CD4-positive, alpha-beta T cell treated with Interleukin-1 beta for 1 hour (primary cell): ENCODE measurements at regions not wholly inside any gene's neighbourhood (a gene's known extent, or its start where the extent isn't known, plus 50 kb on each side); places are given as distances from the start of the nearest gene placed in this dataset.

Experiments
- DNase-seq, 2 donors: peaks; one replicate each; pipeline ENCODE4 v3.0.0-alpha.2; 2020 to 2022

DNA sequence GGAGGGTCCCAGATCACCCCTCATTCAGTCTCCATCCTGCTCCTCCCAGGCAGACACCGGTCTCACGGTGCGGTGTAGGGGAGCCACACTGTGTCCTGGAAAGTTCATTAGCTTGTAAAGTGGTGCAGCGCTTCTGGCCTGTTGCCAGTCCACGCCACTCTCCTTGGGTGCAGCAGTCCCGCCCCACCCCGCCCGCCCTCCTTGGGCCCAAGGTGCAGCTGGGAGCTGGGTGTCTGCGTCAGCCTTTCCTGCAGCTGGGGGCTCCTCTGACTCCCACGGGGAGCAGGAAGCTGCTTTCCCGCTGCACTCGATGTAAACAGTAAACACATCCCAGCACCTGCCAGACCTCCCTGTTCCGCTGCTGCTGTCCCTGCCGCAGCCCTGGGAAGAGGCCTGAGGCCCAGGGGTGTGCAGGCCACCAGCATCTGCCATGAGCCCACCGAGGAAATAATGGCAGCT is 53.8 kb upstream of the ASB18 start:
- DNase-seq = no peak

DNA sequence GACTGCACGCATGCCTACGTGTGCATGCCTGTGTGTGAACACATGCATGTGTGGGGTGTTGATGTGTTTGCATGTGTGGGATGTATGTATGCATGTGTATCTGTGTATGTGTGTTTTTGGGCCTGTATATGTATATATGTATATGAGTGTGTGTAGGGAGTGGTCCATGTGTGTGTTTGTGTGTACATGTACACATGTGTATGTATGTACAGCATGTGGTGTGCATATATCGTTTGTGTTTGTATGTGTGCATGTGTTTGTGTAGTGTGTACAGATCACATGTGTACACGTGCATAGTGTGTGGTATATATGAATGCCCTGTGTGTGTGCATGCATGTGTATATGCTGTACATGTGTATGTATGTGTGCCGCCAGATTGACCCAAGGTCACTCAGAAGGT is 54.2 kb upstream of the ASB18 start:
- no peak for DNase-seq

DNA sequence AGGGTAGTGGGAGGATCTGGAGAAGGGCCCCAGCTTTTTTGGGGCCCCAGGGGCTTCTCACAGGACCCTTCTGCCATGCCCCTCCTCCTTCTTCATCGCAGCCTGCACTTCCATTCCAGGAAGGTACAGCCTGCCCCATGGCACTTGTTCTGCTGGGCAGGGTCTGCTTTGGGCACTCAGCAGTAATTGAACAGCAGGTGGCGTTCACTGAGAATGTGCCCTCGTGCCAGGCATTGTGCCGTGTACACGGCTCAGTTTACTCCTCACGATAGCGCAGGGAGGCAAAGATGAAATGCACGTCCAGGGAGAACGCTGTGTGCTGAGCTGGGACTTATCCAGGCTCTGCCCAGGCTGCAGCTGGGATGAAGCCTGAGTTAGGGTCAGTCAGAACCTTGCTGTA is 54.8 kb upstream of the ASB18 start:
- DNase-seq = no peak

DNA sequence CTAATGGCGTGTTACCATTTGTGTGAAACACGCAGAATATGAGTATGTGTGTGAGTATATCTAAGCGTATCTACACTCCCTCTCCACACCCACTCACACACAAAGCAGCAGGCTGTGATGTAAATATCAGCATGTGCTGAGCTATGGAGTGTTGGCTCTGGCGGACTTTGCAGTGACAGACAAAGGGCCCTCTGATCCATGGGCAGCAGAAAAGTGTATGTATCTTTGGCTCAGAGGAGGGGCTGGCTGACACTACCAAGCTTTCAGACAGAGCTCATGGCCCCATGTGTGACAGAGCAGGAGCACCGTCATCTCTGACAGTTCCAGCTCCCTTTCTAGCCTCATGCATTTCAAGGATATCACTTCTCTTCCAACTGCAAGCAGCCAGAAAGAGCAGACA is 57.2 kb upstream of the ASB18 start:
- DNase-seq = no peak

DNA sequence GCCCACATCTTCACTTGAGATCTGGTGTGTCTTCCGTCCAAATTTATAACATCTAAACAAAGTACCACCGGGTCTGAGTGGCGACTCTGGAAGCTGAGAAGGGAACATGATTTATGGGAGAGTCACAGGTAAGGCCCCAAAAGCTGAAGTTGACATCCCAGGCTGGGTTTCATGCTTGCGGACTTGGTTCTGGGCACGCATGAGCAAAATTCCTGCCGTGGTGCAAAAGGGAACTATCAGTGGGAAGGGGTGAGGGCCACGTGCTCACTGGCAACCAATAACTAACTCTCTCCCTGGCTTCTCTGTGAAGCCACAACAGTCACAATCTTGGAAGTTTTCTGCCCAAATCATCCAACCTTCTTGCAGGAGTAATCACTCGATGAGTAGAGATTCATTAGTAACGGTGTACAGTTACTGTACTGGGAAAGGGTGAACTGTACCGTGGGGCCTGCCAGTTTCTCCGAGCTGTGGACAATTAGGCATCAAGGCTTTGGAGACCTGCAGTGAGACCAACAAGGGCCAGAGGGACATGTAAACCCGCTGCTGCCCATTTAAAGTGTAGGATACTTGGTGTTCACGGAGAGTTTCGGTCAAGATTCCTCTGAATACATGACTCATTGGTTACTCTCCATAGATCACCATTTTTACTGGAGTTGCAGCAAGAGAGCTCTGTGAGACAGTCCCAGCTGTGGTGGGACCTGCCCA is 69.4 kb upstream of the ASB18 start:
- no peak for DNase-seq

DNA sequence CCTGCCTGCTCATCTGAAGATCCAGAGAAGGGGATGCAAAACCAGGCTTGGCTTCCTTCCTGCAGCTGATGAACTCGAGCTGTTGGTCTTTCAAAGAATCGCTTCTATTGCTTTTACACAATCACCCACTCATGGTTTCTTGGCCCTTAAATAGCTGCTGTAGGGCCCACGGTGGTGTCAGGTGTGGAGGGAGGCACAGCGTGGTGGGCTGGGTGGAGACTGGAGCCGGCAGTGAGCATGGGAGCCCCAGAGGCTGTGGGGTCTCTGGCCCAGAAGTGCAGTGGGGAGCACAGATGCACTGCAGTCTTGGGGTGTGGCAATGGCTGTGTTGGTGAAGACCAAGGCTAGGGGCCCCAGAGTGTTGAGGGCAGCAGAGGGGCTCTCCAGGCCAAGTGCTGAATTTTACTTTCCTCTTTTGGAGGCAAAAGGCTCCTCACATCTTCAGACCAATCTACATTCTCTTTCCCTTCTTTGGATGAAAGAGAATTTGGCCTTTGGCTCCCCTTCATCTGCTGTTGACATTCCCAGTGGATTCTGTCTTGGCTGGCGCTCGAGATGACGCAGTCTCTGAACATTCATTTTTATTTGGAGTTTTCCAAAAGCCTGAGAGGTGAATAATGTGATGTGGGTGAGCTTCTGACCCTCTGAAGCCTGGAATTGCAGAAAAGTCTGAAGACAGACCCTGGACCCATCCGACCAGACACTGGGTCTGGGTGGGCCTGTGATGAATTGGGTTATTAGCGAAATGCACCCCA is 70.1 kb upstream of the ASB18 start:
- DNase-seq = no peak

DNA sequence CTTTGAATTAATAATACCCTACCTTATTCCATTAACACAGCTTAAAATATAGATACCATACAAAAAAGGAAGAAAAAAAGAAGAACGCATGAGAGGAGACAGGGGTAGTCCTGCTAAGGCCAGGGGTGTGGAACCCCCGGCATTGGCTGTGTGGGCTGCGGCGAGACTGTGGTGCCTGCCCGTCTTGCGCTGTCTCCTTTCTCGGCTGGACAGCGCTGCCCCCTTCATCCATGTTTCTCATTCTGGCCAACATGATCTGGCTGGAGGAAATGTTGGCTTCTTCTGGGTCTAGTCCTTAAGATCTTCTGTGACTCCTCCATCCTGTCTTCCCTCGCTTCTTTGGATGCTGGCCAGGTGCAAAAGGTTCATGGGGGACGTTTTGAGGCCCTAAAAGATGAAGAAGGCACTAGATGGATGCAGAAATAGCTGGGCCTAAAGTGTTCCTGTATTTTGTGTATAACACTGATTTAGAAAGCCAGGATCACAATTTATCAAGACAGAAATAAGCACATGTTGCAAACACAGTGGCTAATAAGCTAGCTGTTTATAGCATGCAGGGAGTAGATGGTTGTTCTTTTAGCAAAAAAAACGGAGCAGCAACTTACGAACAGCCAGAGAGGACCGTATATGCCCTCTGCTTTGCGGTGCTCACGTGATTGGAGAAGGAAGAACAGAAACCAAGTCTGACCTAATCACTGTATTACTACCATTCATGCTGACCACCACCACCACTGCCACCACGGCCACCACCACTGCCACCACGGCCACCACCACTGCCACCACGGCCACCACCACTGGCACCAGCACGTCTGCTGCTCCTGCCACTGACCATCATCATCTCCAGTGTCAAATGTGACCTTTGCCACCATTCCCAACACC is 71.7 kb upstream of the ASB18 start:
- DNase-seq = no peak

DNA sequence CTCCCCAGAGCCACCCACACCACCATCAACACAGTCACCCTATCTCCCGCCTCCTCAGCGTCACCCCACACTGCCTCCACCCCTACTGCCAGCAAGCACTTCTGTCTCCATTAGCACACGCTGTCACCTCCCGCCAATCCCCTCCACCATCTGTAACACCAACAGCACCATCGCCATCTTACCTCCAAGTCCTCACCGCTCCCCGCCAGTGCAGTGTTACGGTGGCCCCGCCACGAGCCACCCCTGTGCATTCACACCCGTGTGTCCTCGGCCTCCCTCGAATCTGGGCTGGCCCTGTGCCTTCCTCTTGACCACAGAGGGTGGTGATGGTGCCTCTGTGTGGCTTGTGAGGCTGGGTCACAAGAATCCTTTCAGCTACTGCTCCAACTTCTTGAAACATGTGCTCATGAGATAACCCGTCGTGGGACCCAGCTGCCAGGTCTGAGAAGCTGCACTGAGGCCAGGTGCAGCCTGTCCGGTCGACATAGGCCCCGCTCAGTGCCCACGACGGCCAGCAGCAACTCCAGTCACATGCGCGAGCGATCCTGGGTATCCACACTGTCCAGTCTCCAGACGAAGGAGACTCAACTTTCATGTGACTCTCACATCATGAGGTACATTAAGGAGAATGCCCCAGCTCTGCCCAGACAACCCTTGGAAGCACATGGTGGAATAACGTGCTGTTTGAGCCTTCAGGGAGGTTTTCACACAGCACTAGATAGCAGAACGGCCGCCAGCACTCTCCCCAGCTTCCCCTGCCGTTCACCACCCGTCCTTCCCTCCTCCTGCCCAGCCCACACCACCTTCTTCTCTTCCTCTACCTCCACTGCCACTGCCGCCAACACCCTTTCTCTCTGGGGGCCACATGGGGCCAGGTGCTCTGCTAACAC is 72.6 kb upstream of the ASB18 start:
- no peak for DNase-seq

DNA sequence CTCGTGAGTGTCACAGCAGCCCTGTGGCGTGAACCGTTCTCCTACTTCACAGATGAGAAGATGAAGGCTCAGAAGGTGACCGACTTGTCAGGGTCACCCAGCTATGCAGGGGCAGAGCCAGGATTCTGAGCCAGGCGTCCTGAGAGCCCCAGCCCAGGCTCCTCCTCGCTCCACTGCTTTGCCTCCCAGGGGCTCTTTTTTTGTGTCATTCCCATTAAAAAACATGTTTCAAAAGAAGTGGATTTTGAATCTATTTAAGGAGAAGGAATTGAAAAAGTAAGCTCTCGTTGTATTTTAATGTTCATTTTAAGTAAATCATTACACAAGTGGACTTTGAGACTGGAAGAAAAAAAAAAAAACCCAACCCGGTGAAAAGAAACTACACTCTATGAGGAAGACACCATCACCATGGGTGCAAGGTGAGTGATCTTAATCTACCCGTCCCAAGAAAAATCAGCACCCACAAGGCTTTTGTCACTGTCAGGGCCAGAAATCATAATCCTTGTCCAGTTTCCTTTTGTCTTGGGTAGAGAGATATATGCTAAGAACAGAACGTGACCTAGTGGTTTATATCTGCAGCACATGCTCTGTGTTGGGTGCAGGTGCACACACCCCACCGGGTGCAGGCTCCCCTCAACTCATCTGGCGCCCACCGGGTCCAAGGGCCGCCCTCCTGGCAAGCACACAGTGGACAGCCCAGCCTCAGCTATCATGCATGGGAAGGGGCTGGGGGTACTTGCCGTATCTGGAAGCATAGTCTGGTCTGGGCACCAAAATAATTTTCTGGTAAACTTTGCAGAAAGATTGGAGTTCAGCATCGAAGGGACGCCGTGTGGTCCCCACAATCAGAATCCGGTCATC is 73.5 kb upstream of the ASB18 start:
- DNase-seq = no peak

DNA sequence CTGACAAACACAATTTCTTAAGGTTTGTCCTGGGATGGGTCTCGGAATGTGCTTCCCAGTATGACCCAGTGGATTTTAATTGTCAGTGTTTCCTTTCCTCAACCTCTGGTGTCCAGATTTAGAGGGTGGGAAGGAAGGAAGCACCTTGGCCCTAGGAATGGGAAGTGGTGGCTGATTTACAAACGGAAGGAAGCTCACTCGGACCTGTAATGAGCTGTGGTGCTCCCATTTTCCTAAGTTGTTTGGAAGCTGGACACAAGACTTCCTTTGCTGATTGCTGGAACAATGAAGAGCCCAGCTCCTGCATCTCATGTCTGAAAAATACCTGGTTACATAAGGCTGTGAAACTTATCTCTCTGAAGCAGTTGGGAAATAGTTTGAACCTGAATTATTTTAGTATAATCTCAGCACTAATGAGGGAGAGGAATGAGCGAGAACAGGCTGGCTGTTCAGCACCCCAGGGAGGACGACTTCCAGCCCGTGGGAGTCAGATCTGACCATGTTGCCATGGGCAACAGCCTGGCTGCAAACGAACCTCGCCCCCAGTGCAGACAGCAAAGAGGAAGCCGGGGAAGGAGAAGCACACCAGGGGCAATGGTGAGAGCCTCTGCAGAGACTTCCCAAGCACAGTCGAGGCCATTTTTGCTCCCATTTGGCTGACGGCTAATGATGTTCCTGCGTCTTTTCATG is 74.4 kb upstream of the ASB18 start:
- DNase-seq = no peak

DNA sequence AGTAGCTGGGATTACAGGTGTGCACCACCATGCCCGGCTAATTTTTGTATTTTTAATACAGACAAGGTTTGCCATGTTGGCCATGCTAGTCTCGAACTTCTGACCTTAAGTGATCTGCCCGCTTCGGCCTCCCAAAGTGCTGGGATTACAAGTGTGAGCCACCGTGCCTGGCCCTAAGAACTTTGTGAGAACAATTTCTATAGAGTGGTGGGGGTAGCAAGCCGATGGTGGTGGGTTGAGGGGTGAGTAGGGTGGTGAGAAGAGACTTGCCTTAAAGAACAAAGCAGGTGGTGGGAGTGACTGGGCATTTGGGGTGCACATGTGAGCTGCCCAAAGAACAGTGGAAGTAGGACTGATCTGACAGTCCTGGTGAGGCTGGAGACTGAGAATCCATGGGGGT is 76.0 kb upstream of the ASB18 start:
- no peak for DNase-seq

DNA sequence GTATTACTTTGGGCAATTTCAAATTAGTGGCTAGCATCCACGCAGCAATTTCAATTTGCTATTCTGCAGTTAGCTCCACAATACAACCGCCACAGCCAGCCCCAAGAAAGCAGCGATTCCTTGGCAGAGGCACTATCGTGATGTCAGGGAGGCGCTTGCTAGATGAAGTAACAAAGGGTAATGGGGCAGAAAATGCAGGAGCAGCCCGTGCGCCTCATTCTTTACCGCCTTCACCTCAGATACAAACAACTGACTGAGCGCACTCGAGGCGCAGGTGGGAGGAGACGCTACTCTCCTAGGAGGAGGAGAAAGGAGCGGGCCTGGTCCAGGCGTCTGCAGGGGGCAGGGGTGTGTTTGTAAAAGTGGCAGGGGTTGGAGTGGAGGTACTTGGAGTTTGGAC is 76.9 kb upstream of the ASB18 start:
- DNase-seq = no peak

DNA sequence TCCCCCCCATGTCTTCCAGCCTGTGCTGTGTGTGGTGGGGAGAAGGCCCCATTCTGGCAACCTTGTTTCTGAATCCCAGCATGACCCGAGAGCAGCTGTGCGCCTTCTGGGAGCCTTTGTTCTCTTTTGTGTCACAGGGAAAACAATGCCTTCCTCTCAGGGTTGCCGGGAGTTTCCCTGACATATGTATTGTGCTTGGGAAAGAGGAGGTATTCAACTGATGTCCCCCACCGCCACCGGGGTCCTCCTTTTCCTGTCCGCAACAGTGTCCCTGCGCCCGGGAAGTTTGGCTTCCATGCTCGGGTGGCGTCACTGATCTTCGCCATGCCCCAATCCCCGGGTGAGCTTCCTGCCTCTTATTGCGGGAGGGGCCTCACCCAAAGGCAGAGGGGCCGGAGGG is 77.5 kb upstream of the ASB18 start:
- no peak for DNase-seq

DNA sequence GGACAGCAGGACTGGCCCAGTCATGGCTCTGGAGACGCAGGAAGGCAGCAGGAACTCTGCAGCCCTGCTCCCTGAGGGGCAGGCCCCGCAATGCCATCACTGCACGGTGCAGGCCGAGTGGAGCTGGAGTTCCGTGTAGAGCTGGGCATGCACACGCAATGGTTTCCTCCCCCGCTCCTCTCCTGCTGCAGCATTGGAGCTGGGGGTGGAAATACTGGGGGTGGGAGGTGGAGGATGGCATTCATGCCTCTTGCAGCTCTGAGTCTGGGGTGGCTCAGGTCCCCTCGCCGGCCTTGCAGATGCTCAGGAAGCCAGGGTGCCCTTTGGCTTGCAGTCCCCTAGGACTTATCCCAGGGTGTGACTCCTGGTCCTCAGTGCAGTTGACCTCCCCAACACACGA is 78.3 kb upstream of the ASB18 start:
- DNase-seq = no peak

DNA sequence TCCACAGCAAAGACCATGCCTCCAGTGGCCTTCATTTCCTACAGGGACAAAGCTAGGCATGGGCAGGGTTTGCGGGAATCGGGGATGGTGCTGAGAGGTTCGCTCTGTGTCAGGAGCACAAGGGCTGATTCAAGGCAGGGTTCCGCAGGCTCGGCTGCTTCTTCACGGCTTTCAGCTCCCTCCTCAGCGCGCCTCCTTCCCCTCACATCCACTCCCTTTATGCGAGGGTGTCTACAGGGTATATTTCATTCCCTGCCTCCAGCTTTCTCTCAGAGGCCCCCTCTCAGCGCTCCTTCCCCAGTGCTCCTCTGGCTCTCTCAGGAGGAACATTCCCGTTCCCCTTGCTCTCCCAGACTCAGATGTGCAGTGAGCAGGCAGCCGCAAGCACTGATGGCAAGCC is 78.7 kb upstream of the ASB18 start:
- DNase-seq = no peak

DNA sequence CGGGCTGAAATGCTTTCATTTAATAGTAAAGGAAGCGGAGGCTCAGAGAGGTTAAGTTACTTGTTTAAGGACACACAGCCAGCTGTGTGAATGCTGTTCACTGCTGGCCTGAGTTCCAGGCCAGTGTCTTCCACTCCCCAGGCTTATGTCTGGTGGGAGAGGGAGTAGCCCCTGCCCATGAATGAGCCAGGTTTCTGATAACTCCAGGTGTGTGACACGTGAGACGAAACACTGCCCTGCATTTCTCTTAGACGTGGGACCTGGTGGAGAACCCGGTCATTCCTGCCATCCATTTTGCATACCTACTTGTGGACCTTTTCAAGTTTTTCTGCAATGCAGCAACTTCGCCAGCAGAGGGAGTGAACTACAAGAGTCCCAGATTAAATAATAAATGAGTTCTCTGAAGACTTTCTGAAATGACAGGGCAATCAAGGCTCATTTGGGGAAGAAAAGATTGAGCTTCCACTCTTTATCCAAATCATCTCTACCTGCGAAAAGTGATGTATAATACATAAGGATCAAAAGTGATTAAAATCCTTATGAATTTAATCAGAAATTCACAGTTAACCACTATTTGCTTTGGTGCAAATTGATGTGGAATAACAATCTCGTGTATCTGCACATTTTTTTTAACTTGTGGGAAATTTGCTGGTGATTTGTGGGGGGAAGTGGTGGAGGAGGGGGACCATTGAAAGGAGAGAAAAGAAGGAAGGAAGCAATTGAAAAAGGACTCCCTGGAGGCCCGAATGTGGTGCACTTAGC is 79.4 kb upstream of the ASB18 start:
- peak; percentile 49 to 65 for DNase-seq

DNA sequence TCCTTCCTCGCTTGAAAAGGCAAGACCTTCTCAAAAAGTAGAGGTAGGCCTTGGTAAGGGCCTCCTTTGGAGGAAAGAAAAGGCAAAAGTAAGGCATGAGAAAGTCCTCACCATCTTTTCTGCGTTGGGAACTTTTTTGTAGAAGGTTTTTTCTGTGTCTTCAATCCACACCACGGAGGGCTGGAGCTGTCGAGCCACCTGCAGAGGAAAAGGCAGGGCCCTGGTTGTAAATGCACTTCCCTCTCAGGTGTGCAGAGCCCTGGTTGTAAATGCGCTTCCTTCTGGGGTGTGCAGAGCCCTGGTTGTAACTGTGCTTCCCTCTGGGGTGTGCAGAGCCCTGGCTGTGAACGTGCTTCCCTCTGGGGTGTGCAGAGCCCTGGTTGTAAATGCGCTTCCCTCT is 80.2 kb upstream of the ASB18 start:
- no peak for DNase-seq

DNA sequence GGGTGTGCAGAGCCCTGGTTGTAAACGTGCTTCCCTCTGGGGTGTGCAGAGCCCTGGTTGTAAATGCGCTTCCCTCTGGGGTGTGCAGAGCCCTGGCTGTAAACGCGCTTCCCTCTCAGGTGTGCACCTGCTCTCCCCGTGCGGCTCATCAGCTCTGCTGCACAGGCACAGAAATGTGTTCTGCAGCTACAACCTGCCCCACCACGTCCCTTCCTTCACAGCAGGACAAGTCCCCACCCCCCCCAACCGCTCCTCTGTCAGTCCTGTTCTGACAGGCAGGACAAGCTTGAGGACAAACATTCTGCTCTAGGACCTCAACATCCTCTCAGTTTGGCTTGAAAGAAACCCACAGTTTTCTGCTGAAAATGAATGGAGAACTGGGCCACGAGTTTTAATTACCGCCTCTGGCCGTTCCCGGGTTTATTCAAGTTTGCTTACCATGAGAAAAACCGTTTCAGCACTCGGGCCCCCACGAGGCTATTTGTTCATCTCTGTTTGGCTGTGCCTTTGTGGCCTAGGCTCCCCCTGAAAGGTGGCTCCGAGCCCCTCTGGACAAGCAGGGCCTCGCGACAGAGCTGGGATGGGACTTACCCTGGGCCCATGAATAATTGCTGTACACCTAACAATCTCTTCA is 81.0 kb upstream of the ASB18 start:
- DNase-seq = no peak

DNA sequence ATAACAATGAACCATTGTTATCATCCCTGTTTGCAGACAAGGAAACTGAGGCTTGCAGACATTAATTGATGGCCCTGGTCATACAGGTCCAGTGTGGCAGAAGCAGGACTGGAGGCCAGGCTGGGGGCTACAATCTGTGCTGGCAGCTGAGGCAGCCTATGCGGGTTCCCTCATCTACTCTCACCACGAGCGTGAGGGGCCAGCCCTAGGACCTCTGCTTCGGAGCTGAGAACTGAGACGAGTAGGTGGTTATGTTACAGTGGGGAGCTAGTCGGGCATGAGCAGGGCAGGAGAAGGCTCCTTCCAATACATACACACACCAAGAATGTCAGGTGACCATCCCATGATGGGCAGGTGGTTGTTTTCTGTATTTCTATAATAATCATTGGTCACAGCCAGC is 82.2 kb upstream of the ASB18 start:
- no peak for DNase-seq

DNA sequence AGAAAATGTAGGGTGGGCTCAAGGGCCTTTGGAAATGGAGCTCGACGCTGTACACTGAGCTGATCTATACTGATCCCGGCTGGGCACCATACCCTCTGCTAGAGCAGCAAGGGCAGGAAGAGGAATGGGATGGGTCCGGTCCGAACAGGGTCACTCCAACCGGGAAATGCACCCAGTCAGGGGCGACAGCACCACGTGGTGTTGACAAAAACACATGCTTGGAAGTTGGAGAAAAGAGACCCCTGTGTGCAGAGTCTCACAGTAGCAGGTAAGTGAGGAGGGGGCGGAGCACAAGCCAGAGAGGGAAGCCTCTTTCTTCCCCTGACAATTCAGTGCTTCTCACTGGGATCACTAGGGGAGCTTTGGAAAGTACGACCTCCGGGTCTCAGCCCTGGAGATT is 84.1 kb upstream of the ASB18 start:
- no peak for DNase-seq
